ENCODE measurements at regions not wholly inside any gene's neighbourhood (a gene's known extent, or its start where the extent isn't known, plus 50 kb on each side); places are given as distances from the start of the nearest gene placed in this dataset.

DNA sequence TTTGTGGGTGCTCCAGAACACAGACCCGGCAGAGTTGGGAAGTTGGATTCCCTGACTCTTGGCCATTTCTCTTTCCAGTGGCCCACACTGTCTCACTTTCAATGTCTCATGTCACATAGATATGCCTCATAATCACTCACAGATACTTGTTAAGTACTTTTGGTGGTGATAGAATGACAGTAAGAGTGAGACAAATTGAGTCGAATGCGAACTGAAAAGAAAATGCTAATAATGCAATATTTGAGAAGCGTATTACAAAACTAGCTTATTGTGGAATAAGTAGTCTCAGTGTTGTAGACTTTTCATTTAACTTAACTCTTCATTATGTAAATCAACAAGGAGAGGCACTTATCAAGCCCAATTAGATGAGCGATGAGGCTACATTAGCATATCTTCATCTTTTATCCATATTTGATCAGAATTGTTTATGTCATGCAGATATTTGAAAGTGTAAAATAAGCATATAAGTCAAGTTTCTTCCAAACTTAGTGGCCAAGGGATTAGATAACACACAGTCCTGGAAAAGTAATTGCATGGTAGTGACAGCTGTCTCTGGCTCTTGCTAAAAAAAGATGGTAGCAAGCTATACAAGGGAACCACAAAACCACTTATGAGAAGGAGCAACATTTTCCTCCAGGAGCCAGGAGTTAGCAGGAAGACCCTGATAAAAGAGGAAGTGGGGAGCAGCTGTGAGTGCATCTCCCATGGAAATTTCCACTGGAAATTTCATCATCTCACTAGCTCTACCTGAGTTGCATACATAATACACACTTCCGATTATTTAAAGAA lies 243.6 kb downstream of the ARRDC4 start:
- DNase-seq: no peak

DNA sequence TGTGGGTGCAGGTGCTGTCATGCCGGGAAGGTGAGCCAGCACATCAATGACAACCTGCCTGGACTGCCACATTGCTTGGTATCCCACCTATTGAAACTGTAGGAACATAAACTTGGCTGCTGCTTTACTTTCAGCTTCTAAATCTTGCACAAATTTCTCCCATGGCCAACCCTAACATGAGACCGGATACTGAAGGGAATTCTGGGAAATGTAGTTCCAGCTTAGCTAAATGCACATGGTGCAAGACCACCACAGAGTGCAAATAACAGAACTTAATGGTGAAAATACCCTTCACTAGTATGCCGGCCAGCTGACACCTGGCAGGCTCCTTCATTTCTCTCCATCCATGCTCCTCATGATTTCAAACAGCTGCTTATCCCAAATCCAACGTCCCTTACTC lies 247.4 kb downstream of the ARRDC4 start:
- no peak for DNase-seq

DNA sequence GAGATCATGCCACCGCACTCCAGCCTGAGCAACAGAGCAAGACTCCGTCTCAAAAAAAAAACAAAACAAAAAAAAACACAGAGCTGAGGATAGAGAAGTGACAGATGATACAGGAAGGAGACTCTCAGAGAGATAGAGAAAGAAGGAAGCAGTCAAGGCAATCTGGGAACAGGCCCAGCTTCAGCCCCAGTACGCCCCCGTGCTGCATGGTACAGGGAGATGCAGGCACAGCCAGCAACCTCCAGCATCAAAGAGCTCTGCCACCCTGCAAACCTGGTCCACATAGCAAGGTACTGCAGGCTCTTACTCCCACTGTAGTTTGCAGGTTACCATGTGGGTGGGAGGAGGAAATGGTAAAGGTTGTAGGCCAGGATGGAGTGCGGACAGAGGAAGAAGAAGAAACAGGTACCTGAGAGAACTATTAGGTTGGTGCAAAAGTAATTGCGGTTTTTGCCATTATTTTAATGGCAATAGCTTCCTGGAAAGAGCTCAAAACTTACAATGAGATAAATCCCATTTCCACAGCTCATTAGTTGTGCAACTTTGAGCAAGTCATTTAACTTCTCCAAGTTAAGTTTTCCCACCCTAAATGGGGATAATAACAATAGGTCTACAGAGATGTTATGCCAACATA lies 253.0 kb downstream of the ARRDC4 start:
- no peak for DNase-seq

DNA sequence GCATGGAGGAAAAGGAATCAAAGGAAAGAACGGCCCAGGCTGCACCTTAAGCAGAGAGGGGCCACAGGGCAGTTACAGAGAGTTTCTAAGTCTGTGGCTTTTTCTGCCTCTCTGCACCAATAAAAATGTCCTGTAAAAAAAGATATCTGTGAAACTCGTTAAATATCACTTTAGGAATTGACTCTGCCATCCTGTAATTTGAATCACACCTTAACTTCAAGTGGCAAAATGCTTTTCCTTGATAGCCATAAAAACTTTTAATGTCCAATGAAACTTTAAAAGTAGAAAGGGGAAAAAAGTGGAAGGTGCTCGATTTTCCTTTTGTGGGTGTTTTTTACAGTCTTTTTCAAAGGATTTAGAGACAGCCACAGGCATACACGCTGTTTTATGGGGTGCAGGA lies 255.7 kb downstream of the ARRDC4 start:
- no peak for DNase-seq

DNA sequence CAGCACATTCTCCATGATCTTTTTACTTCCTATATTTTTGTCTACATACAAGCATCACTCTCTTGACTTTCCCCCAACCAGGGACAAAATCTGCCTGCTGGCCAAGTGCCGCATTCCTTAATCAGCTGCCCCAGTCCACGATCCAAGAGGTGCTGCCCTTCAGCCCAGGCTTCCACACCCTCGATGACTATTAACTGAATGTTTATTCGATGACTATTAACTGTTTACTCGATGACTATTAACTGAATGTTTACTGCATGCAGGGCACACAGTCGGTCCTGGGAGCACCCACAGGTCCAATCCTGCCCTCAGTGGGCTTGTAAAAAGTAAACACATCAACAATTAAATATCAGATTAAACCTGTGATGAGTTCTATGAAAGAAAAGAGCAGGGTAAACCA lies 256.9 kb downstream of the ARRDC4 start:
- no peak for DNase-seq

DNA sequence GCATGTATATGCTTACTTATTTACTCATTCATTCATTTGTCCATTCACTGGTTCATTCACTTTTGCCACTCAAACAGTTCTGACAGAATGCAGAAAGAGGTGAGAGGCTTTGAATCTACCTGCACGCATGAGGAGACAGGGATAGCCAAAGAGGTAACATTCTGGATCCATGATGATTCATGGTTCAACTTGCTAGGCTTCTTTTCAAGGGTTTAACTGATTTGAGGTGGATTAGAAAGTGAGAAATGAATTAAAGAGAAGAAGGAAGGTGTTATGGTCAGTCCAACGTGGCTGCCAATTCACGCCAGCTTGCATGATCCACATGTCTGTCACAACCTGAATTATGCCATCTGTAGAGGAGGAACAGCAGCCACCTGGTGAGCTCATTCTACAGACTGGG lies 260.6 kb downstream of the ARRDC4 start:
- no peak for DNase-seq

DNA sequence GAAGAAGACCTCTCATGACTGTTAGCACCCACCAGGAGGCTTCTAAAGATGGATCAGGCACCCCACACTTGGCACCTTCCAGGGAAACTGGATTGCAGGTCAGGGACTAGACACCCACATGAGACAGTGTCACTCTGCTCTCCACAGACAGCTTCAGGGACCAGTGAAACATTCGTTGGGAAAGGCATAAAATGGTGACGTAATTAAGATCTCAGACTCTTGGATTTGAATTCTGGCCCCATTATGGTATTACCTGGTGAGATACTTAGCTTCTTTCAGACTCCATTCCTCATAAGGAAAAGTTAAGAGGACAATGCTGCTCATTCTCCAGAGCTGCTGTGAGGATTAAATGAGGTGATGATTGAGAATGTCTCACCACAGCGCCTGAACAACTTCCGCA lies 261.1 kb downstream of the ARRDC4 start:
- no peak for DNase-seq

DNA sequence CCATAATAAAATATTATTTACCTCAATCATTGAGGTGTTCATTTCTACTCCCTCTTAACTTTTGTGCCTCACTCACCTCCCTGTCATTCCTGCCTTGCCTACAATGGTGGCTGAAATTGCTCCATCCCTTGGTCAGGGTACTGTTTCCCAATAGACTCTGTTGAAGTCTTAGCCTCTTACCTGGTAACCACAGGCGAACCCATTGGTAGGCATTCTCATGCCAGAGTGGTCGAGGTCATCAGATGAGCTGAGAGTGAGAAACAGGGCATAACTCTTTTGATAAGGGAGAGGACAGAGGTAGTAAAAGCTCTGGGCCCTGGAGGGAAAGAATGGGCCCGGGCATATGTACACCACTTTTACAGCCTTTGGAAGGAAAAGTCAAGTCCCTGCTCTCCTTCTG lies 265.6 kb downstream of the ARRDC4 start:
- no peak for DNase-seq

DNA sequence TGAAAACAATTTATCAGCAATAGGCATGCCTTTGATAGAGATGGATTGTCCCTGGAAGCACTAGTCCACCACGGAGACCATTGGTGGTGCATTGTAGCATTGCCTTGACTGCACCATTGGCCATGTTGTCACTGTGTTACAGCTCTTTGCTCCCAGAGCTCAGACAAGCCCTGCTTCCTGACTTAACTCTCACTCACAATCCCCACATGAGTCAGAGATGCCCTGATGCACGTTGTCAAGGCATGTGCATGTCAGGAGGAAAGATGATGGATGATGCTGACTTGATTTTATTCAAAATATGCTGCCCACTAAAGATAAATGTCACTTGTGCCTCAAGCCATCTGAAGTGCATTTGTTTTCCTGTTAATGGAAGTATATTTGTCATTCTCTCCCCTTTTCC lies 266.1 kb downstream of the ARRDC4 start:
- no peak for DNase-seq

DNA sequence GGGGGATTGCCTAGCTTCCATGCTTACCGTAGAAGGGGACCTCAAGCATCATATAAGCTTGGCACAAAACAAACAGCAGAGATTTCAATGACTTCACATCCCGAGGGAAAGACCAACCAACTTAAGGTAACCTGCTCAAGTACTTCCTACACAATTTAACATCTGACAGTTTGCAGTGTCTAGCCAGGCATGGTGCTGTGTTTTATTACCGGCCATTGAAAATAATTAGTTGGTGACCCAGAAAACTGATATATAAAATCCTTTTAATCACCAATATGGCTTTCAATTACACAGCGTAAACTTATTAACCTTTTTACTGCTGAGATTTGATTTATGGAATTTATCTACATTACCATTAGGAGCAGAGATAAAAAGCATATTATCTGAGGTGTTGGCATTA lies 268.3 kb downstream of the ARRDC4 start:
- no peak for DNase-seq

DNA sequence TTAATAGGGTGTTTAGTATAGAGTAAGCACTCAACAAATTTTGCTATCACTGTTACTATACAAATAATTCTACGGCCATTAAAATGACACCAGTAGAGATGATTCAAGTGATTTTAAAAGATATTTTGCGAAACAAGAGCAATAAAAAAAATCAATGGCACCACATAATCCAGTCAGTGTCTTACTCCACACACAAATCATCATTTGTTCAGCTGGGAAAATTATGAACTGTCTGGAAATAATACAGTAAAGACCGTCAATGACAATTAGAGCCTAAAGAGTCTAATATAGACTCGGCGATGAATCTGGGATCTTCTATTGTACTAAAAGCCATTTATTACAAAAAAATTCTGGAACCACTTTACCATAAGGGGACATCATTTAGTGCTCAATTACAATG lies 270.5 kb downstream of the ARRDC4 start:
- no peak for DNase-seq

DNA sequence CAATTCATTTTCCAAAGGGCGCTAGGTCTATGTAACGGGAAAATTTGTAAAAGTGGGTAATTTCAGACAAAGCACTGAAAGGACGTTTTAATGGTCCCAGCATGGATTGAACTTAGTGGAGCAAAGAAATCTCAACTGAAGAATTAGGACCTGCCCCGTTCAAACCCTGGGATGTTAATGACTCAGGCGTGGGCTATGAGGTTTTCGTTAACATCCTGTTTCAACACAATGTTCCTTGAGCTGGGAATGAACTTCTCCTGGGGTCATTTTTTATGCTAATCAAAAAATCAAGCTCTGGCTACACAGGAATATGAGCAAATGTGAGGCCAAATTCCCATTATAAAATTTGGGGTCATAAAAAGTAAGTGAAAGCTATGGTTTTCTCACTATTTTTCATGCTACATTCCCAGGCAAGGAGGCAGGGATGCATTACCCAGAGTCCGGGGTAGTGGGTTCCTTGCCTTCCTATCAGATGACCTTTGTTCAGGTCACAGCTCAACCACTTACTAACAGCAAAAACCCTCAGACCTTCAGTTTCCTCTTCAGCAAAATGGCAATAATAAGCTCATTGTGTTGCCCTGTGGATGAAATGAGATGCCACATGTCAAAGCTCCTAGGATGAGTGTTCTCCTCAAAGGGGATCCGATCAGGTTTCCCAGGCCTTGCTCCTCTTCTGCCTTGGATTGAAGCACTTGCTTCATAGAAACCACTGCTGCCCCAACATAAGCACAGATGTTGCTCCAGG lies 271.4 kb downstream of the ARRDC4 start:
- DNase-seq: no peak

DNA sequence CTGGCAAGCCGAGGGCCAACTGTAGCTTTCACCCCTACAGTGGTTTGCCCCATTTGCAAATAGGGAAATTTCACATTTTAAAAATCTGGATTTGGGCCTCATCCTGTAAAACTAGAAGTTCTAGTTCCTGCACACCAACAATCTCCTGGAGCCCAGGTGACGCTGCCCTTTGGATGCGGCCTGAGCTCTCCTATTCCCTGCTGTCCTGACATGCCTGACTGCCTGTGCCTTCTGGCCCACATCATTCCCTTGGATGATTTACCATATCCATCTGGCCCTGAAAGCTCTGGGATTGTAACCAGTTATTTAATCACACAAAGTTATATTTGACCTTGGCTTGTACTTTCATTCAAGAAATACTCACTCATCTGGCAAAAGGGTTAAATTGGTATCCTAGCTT lies 272.3 kb downstream of the ARRDC4 start:
- DNase-seq: no peak

DNA sequence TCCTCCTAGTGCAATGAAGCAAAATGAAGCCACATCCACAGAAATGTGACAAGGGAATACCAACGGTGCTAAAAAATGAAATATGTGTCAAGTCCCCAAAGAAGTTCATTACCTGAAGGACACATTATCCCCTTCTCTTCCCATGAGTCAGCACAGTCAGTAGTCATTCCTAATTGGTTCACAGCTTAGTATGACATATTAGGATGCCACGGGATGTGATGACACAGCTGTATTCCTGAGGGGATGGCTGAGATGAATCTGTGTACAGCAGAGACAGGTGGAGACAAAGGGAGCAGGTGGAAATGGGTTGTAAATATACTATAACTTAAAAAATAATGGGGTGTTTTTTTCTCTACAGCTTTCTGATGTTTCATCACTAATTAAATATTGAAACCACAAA lies 273.4 kb downstream of the ARRDC4 start:
- DNase-seq: no peak

DNA sequence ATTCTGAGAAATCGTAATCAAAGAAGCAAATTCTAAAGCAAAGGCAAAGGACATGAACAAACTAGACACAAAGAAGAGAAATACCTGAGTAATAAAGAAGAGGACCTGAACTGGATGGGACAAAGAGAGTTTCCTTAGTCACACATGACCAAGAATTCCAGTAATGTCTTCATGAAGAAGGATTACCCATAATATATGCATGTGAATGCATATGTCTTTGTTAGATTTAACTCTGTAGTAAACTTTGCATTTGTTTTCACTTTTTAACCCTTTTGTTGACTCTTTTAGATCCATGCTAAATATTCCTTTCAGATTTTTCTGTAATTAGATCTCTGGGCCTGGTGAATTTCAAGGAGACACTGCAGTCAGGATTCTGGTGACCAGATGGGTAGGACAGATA lies 279.8 kb downstream of the ARRDC4 start:
- no peak for DNase-seq

DNA sequence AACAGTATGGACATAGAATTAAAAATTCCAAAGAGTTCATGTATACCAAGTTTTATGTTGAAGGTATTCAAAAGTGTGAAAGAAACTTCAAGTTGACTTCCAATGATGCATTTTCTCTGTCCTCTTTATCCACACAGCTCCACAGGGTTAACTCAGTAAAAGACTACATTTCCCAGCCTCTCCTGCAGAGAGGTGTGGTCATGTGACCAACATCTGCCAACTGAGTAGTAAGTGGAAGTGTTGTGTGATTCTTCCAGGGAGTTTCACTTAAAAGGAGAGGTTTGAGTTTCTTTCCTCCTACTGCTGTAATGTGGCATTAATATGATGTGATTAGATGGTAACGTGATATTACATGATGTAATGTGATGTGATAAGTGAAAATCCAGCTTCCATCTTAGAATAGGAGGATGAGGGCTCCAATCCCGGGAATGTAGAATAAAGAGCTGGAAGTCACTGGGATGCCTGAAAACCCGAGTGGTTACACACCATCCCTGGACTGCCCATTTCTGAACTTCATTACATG lies 280.6 kb downstream of the ARRDC4 start:
- DNase-seq: no peak

DNA sequence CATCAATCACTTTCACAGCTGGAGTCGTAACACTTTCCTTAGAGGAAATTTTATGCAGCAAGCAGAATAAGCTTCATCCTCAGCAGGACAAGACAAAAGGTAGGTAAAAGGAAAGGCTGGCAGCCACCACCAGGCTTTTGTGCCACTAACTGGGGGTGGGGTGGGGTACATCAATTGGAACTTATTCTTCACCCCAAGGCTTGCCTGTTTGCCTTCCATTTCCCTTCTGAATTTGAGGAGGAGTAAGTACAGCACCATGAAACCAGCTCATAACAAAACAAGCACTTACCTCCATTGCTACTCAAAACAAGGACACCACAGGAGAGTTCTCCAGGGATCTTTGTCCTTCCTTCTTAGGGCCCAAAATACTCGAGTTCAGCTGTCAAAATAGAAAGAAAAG lies 296.8 kb downstream of the ARRDC4 start:
- DNase-seq: no peak

DNA sequence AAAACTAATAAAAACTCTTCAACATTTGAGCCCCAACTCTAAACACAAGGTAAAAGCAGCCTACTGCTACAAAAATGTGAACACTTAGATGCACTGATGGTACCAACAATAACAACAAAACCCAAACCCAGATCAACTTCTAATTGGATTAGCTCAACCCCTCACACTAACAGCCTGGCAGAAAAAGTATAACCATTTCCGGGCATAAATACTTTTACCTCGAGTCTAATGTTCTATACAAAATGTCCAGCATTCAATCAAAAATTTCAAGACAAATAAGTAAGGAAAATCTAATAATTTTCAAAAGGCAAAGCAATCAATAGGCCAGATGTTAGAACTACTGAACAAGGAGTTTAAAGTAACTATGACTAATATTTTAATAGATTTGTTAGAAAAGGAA lies 303.3 kb downstream of the ARRDC4 start:
- no peak for DNase-seq

DNA sequence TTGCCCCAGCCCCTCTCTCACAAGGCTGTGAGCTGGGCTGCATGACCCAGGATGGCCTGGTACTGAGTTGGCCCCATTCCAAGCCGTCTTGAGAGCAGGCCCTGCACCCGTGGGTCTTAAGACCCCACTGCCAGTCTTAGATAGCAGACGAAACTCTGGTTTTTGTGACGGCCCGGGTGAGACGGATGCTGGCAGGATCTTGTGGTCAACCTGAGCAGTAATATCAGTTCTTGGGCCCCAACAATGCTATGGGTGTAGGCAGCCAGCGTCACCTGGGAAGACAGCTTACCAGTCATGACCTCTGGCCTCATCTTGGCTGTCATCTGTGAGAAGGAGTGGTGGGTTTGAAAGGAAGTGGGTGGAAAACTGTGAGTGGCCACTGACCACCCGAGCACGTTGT lies 305.8 kb downstream of the ARRDC4 start:
- DNase-seq: no peak

DNA sequence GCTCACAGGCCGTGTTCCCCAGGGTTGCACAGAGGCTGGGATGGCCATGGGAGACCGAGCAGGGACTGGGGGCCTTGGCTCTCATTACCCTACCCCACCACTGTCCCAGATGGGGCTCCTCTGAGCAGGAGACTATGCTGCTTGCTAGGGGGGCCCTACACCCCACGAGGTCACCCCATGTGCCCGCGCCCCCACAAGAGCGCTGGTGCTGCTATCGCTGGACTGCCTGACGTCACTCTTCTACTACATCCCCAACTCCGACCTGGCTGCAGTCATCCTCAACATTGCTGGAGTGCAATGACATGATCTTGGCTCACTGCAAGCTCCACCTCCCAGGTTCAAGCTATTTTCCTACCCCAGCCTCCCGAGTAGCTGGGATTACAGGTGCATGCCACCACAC lies 307.7 kb downstream of the ARRDC4 start:
- no peak for DNase-seq

DNA sequence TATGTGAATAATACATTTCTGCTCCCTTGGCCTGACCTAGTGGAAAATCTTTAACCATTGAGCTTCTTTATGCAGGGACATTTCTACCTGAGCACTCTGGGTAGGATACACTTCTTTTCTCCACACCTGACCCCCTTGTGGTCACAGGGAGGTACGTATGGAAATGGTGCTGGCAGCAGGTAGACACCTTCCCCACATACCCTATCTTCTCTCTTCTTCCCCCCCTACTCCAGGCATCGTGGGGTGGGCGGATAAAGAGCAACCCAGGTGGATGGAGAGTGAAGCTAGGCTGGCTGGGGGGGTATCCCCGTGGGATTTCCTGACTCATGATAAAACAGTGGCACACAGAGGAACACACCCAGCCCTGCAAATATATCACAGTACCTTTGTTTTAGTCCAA lies 312.1 kb downstream of the ARRDC4 start:
- DNase-seq: no peak

DNA sequence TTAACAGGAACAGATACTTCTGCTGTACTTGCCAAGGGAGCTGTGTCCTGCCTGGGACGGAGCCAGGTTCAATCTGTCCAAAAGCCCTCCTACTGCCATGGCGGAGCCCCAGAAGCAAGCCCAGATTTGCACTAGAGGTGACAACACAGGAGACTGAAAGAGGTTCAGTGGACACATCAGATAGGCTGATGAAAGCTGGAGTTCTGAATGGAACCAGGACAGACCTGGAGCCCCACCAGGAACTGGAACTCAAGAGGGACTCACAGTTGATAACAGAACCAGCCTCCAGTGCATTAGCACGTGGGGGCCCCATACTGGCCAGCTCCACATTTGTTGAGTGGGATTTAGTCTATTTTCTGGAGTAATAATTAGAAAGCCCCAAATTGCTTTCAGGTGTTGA lies 315.5 kb downstream of the ARRDC4 start:
- DNase-seq: no peak

DNA sequence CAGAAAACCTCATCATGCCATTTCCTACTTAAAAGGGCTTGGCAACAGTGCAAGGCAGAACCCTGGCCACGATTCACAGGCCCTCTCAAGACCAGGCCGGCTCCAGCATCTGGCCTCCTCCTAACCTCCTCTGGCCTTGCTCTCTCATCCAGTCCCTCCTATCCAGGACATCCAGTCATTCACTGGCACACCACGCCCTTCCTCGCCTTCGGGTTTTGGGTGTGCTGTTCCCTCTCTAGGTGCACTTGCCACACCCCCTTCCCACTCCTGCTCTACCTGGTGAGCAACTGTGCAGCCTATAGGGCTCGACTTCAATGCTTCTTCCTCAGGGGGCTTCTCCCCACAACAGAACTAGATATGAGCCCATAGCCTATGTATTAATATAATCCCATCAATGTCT lies 317.1 kb downstream of the ARRDC4 start:
- no peak for DNase-seq
